GM21447 (cell line): ENCODE measurements at regions not wholly inside any gene's neighbourhood (a gene's known extent, or its start where the extent isn't known, plus 50 kb on each side); places are given as distances from the start of the nearest gene placed in this dataset.
"Not testable (repeated sequence)": the region's sequence is repeated elsewhere in the genome, so short reads cannot be mapped to it uniquely, and the experiment has no call there.

ENCODE experiments used
- ATAC-seq: cut with Tn5 transposase; IDR thresholded peaks from one replicate; pipeline ENCODE4 v1.9.1; 2021; ENCODE audit not compliant: unreplicated experiment

DNA sequence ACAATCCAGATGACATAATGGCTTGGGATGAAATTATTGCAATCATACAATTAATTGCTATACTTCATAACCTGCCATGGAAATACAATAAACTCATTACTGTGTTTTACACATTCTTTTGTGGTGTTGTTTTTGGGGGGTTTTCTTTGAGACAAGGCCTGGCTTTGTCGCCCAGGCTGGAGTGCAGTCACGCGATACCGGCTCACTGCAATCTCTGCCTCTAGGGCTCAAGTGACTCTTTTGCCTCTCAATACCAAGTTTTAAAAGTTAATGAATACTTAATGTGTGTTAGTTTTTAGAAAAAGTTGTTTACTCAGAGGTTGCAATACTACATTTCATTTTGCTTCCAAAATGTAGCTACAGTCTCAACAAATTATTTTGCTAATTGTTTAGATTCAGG lies 598.4 kb downstream of the CHSY3 start:
- no peak for ATAC-seq

DNA sequence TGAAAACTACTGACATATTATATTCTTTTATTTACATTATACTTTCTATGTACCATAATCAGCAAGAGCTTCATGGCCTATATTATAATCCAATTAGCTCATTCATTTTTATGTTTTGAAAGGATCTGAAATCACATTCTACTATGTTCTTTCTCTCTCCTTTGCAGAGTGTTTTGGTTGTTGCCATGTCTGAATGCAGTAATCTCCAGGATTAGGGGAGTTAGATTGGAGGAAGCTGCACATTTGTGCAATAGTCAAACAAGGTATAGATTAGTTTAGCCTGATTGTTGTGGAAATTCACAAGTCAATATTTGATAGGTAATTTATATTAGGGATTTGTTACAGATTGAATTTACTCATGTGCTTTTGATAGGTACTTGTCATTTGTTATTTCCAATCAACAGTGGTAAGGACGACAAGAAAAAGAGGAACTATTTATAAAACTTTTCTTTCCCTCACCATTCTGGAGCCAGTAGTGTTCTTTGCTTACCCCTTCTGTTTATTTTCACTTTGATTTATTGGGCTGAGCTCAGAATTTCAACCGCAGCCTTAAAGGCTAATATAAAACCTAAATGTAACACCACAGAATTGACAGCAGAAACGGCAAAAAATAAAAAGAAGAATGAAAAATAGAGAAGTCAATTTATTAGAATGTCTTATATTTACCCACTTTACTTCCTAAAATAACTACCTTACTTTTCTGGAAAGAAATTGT lies 597.0 kb downstream of the CHSY3 start:
- ATAC-seq = no peak

DNA sequence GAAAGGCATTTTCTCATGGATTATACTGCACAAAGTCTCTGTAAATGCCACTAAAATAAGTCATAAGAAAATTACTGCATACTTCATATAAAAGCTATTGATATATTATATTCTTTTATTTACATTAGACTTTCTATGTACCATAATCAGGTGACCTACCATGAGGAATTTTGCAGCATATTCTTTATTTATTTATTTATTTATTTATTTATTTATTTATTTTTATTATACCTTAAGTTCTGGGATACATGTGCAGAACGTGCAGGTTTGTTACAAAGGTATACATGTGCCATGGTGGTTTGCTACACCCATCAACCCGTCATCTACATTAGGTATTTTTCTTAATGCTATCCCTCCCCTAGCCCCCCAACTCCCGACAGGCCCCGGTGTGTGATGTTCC lies 596.2 kb downstream of the CHSY3 start:
- not testable (repeated sequence) for ATAC-seq

DNA sequence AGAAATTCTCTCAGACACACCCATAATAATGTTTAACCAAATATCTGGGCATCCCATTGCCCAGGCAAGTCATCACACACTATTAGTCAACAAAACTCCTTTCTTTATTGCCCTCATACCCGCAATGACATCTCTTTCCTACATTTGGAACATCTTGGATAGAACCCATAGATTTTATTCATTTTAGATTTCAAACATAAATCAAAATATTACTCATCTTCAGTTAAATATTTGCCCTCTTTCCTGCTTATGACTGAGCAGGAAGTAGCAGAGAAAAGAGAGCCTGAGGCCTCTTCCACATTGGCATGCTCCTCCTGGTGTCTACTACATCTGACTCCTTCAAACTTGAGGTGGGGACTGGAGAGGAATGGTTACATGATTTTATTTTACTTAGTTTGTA lies 592.0 kb downstream of the CHSY3 start:
- ATAC-seq = no peak

DNA sequence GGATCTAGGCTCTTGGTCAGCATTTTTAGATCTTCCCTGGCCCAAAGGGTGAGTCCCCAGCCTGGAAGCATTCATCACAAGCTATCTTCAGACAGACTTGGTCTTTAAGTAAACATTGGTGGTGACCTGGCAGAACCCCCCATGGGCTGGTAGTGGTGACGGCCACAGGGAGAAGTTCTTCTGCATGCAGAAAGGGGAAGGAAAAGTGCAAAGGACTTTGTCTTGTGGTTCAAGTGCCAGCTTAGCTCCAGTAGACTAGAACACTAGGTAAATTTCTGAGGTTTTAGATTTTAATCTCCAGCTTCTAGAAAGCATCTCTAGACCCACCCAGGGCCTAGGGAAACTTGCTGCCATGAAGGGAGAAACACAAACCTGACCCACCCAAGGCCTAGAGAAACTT lies 584.0 kb downstream of the CHSY3 start:
- ATAC-seq = no peak

DNA sequence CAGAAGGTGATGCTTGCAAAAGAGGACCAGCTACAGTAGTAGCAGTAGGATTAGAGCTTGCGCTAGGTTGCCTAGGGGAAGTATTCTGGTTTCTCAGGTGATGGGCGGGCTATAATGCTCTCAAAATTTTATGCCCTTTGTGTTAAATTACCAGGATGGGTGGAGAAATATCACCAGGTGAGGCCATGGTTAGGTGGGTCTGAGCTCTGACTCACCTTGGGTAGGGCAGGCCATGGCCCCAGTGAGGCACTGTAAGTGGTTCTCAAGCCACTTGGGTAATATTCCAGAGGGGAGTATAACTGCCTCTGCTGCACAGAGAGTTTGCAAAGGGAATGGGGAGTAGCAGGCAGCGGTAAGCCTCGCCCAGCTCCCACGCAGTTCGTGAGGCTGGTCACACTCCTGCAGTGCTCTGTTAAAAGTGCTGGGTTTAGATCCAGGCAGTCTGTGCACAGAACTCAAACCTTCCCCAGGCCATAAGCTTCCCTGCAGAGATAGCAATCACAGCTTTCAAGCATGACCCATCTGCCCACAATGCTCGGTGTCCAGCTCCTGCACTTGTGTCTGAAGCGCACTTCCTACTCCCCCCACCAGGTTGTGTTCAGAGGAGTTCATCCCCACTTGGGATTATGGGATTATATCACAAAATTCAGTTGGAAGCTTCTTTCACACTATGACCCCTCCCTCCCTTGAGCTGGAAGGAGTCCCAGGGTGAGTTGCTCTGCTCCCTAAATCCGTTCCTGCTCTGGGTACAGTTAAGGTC lies 575.0 kb downstream of the CHSY3 start:
- ATAC-seq = no peak

DNA sequence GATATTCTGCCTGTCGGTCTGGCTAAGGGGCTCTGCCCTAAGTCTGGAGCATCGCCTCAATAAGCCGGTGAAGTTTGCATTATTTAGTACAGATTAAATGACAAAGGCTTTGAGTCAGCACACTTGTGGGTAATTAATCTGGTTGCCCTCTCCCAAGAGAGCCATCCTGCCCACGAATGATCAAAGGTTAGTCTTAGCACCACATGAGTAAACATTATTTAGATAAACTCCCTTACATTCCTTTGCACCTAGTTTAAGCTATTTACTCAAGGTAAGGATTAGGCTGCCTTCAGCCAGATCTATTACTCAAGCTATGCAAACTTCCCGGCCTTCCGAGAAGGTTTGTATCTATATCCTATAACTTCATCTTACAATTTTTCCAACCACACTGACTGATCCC lies 572.1 kb downstream of the CHSY3 start:
- no peak for ATAC-seq

DNA sequence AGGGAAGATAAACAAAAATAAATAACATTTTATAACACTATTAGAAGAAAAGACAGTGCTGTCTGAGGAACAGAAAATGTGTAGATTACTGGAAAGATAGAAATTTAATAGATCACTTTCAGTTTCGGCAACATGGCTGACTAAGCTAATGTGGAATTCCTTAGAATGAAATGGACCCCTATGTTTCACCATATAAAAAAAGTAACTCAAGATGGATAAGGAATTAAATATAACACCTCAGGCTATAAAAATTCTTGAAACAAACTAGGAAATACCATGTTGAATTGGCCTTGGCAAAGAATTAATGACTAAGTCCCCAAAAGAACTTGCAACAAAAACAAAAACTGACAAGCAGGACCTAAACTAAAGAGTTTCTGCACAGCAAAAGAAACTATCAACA lies 558.3 kb downstream of the CHSY3 start:
- ATAC-seq = no peak

DNA sequence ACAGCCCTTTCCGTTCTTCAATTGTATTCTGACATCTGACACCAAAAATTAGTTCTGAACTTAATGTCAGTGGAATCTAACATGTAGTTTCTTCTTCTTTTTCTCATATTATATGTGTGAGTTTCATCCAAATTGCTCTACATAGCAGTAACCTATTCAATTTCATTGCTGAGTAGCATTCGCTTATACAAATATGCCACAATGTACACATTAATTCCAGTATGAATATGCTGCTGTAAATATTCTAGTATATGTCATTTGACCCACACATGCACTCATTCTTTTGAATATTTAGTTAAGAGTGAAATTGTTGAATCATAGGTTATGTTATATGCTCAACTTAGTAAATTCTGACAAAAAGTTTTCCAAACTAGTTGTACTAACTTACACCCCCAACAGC lies 550.9 kb downstream of the CHSY3 start:
- no peak for ATAC-seq

DNA sequence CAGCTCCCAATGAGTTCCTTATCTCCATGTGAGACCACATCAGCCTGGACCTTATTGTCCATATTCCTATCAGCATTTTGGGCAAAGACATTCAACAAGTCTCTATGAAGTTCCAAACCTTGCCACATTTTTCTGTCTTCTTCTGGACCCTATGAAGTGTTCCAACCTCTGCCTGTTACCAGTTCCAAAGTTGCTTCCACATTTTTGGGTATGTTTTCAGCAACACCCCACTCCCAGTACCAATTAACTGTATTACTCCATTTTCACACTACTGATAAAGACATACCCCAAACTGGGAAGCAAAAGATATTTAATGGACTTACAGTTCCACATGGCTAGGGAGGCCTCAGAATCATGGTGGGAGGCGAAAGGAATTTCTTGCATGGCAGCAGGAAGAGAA lies 548.5 kb downstream of the CHSY3 start:
- no peak for ATAC-seq

DNA sequence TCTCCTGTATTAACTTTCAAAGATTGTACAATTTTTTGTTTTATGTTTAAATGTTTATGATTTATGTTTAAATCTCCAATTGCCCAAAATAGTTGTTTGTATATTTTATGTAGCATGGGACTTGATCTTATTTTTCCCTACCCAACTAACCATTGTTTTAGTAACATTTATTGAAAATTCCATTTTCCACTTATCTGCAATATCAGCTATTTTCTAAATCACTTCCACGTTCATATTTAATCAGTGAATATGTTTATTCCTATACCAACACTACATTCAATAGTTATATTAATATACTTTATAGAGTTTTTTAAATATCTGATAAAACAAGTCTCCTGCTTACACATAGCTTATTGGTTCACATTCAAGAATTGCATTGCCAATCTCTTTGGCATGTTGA lies 532.2 kb downstream of the CHSY3 start:
- ATAC-seq = no peak

DNA sequence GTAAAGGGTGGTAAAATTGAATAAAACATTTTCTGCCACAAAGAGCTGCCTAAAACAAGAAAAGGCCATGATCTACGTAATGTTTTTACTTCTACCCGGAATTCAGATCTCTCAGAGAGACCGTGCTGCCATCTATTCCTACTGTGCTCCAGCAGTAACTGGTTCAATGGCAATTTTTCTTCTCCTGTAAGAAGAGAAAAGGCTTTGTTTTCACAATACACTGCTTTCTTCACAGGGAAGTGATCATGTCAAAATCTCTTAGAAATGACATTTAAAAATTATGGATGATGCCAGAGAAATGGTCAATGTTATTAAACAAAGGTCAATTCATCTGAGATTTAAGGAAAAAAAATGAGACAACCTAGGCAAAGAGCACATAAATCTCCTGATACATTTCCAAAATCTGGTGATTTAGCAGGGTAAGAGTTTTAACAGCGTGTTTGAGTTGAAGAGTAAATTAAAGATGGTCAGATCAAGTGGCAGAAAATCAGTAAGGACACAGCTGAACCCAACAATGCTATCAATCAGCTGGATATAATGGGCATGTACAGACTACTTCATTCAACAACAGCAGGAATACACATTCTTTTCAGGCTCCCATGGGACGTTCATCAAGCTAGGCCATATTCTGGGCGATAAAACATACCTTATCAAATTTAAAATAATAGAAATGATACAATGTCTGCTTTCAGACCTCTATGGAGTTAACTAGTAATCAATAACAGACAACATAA lies 523.1 kb downstream of the CHSY3 start:
- no peak for ATAC-seq

DNA sequence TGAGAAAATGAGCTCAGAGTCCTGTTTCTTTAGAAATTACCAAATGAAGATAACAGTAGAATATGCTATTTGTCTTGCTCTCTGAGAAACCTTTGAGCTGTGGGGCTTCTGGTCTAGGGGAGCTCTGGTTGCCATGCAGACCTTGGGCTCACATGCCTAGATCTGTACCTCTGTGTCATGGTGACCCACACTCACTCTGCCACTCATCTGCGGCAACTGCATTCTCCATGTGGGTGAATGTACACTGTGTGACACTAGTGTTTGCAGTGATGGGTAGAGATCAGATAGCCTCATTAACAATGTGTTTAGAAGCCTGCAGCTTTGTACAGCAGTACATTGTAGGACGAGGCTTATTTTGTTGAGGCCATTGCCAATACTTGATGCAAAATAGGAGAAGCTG lies 521.2 kb downstream of the CHSY3 start:
- no peak for ATAC-seq

DNA sequence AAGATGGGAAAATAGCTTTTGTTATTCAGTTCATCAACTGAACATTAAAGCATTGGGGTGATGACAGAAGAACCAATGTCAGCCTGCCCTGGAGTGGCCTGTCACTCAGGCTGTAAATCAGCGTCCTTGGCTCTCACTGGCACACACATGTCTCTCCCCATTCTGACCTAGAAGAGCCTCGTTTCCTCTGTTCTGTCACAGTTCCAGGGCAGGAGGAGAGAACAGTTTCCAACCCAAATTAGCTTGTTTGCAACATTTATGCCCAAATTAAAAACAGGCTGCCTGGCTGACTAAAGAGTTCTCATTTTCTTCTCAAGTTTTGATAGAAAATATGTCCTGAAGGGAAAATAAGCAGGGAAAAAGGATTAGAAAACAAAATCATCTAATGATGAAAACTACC lies 520.1 kb downstream of the CHSY3 start:
- no peak for ATAC-seq

DNA sequence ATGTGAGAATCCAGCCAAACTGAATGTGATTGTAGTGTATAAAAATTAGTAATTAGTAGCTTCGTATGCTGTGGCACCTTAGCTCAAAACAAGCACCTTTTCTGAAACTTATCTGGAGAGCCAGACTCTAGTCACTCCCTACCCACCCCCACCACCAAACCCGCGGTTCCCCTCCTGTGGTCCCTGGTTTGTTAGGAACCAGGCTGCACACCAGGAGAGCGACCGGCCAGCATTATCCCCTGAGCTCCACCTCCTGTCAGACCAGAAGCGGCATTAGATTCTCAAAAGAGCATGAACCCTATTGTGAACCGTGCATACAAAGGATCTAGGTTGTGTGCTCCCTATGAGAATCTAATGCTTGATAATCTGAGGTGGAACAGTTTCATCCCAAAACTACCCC lies 498.6 kb downstream of the CHSY3 start:
- no peak for ATAC-seq

DNA sequence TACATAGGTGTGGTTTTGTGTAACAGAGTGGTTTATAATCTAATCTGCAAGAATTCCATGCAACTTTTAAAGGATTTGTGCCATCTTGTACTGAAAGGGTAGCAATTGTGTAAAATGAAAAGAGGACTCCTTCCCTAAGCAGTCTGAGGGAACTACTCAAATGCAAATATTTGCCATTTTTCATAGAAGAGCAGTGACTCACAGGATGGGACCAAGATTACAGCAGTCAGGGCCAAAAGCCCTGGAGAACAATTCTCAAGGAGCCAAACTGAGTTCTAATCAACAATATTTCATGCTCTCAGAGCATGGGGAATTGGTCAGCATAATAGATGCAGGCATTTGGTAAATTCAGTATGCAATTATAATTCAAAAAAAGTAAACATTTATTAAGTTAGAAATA lies 495.8 kb downstream of the CHSY3 start:
- ATAC-seq = no peak

DNA sequence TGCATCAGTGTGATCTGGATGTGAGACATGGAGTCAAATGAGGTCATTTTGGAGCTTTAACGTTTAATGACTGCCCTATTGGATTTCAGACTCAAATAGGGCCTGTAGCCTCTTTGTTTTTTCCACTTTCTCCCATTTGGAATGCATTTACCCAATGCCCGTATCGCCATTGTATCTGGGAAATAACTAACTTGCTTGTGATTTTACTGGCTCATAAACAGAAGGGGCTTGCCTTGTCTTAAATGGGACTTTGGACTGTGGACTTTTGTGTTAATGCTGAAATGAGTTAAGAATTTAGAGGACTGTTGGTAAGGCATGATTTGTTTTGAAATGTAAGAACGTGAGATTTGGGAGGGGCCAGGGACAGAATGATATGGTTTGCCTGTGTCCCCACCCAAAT lies 494.6 kb downstream of the CHSY3 start:
- ATAC-seq = no peak

DNA sequence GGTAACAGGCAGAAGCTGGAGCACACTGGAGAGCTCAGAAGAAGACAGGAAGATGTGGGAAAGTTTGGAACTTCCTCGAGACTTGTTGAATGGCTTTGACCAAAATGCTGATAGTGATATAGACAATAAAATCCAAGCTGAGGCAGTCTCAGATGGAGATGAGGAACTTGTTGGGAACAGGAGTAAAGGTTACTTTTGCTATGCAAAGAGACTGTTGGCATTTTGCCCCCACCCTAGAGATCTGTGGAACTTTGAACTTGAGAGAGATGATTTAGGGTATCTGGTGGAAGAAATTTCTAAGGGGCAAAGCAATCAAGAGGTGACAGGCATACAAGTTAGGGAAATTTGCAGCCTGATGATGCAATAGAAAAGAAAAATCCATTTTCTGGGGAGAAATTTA lies 493.5 kb downstream of the CHSY3 start:
- not testable (repeated sequence) for ATAC-seq

DNA sequence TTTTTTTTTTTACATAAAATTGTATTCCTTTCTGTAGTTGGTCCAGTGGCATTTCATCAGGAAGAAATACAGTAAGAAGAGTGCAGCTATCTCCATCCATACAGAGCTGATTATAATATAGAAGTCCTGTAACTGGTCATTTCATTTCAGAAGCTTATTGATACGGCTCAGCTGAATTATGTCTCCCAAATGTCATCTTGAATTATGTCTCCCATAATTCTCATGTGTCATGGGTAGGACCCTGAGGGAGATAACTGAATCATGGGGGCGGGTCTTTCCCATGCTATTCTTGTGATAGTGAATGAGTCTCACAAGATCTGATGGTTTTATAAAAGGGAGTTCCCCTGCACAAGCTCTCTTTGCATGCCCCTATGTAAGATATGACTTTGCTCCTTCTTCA lies 492.9 kb downstream of the CHSY3 start:
- ATAC-seq = no peak

DNA sequence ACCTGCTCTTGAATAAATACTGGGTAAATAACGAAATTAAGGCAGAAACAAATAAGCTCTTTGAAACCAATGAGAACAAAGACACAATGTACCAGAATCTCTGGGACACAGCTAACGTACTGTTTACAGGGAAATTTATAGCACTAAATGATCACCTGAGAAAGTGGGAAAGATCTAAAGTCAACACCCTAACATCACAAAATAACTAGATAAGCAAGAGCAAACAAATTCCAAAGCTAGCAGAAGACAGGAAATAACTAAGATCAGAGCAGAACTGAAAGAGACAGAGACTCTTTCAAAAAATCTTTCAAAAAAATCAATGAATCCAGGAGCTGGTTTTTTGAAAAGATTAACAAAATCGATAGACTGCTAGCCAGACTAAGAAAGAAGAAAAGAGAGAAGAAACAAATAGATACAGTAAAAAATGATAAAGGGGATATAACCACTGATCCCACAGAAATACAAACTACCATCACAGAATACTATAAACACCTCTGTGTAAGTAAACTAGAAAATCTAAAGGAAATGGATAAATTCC lies 487.5 kb downstream of the CHSY3 start:
- ATAC-seq = not testable (repeated sequence)

DNA sequence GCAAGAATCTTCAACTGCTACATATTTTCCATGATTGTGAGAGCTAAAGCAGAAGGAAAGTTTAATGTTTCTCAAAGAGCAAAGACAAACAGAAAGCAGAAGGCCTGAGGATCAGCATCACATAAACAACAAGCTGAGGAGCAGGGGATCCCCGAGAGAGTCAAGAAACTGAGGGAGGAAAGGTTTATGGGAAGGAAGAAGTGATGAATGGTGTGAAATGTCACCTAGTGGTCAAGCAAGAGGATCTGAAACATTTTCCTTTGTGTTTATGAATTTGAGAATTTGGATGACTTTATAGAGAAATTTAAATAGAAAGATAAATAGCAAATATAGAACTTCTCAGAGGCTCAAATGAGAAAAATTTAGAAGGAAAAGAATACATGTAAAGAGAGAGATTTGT lies 481.9 kb downstream of the CHSY3 start:
- ATAC-seq = no peak

DNA sequence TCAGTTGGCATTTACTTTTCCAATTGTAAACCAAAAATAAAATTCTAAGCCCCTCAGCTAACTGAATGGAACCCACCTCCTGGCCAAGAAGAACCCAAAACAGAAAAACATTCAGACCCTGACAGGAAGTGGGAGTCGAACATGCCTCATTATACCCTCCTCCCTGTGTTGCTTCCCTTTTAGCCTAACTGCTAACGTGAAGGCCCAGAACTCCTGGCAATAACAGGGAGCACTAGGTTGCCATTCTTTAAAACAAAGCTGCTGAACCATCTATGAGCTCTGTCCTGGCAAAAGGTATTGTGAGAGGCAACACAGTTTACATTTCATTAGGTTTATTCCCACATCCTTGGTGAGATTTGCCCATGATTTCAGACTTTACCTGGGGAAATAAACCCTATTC lies 481.4 kb downstream of the CHSY3 start:
- no peak for ATAC-seq
